ENCODE measurements at regions not wholly inside any gene's neighbourhood (a gene's known extent, or its start where the extent isn't known, plus 50 kb on each side); places are given as distances from the start of the nearest gene placed in this dataset.

- TF ChIP-seq CTCF (IDR thresholded peaks at IDR 0.05) (no peak), EP300 (IDR thresholded peaks at IDR 0.05) (no peak), POLR2A (IDR thresholded peaks at IDR 0.05) (no peak)
Observed at GRCh38 chr5:36418152-36418979, 116.7 kb upstream of the RANBP3L start.
